SK-N-SH treated with all-trans-retinoic acid at 6 μM for 48 hours (cell line): ENCODE measurements at regions not wholly inside any gene's neighbourhood (a gene's known extent, or its start where the extent isn't known, plus 50 kb on each side); places are given as distances from the start of the nearest gene placed in this dataset.

ENCODE experiments used
- CSRNP3 ChIP-seq: fragments of 250-450 bp; sonication (Bioruptor Pico); IDR thresholded peaks from 2 replicates; pipeline ENCODE4 v1.5.1; 2021; ENCODE audit warnings: mild to moderate bottlenecking, moderate library complexity
- OSR1 ChIP-seq: fragments of 250-450 bp; sonication (Bioruptor Pico); IDR thresholded peaks from 2 replicates; pipeline ENCODE4 v1.8.0; 2022; ENCODE audit warnings: moderate library complexity, mild to moderate bottlenecking, inconsistent platforms
- PATZ1 ChIP-seq: fragments of 250-450 bp; sonication (Bioruptor Pico); IDR thresholded peaks from 2 replicates; pipeline ENCODE4 v1.8.0; 2020; ENCODE audit warnings: mild to moderate bottlenecking, moderate library complexity, borderline replicate concordance
- RARB ChIP-seq: fragments of 250-450 bp; sonication (Bioruptor Pico); IDR thresholded peaks from 2 replicates; pipeline ENCODE4 v1.8.0; 2021; ENCODE audit warnings: mild to moderate bottlenecking, moderate library complexity
- ZNF565 ChIP-seq: fragments of 450-650 bp; formaldehyde crosslinking; conservative IDR thresholded peaks from 2 replicates; pipeline ENCODE4 v1.5.0; 2020; ENCODE audit warnings: low read depth, mild to moderate bottlenecking, moderate library complexity

DNA sequence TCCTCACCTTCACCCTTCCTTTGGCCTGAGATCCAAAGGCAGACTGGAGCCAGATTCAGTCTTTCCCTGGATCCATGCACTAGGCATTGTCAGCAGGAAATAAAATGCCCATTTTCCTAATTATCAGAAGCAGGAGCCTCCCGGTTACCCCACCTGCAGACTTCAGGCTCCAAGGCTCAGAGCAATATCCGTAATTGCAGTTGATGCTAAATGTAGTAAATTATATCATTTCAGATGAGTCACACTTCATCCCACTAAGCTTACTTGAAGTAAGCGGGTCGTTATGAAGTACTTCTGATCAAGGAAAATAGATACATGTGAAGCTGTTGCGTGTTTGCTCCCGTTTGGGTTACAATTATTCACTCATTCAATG, 110.7 kb upstream of the SFSWAP start:
- TF ChIP-seq OSR1 (CRISPR knock-in tag) (no peak), ZNF565 (CRISPR knock-in tag) (no peak), CSRNP3 (CRISPR knock-in tag) (no peak), RARB (CRISPR knock-in tag) (no peak), PATZ1 (no peak)
